ENCODE measurements at regions not wholly inside any gene's neighbourhood (a gene's known extent, or its start where the extent isn't known, plus 50 kb on each side); places are given as distances from the start of the nearest gene placed in this dataset.

DNA sequence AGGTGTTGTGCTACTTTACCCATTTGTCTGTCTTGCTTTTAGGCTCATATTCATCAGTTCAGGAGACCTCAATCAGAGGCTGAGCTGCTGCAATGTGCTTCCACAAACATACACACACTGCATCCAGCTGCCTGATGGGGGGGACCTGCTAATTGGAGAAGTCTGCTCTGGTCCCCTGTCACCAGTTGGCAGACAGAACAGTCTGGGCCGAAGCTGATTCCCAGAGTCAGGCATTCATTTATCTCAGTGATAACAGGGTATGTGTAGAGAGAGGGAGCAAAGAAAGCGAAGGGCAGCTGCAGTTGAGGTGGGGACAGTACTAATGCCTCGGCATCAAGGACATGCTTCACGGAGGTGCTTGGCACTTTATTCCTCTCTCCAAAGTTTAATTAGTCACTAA, 584.3 kb upstream of the PIK3C3 start:
- no peak for FAIRE-seq
- BruUV-seq (replicated peaks), result no TSS peak
- POLR2A ChIA-PET, result no interaction called here
- TF ChIP-seq JUN (IDR thresholded peaks at IDR 0.05; ENCODE audit: borderline replicate concordance, insufficient read depth, insufficient read length, low read depth), result no peak
- TF ChIP-seq EZH2 (IDR thresholded peaks at IDR 0.05; ENCODE audit: borderline replicate concordance, low read depth, low read length, severe bottlenecking), result no peak
- no peak for TF ChIP-seq POLR2AphosphoS5 (IDR thresholded peaks at IDR 0.05; ENCODE audit: insufficient read depth, low read depth, low read length)
- no peaks in the 10 kb centered on the region for H3K36me3 ChIP-seq (ENCODE audit: control insufficient read depth in 2 of 2, extremely low read depth in 1 of 2, insufficient read depth in 2 of 2, low read length in 2 of 2)
- intact Hi-C loops (cut with micrococcal nuclease), result no loop called here
- no peak overlapping the region for H3K27ac ChIP-seq (ENCODE audit: insufficient read depth, low read depth, low read length)
- dilution Hi-C loops (cut with MboI; ENCODE audit: extremely low pct_ligation_motif_present, low sequenced_read_pairs), result no loop called here
- no peak for DNase-seq (ENCODE audit: low read depth, low spot score)
- no peaks in the 10 kb centered on the region for H3K9me1 ChIP-seq (replicated peaks; ENCODE audit: control insufficient read depth, extremely low read depth, insufficient read depth, low read length)
- H3K27me3 ChIP-seq (ENCODE audit: control insufficient read depth in 2 of 2, insufficient read depth in 2 of 2, low read length in 2 of 2), result no peaks in the 10 kb centered on the region
- H3K4me1 ChIP-seq (ENCODE audit: control insufficient read depth, extremely low read depth, insufficient read depth, low read length), result no peaks in the 10 kb centered on the region
- H2AFZ ChIP-seq (ENCODE audit: low read depth, low read length), result no peak overlapping the region
- no peak overlapping the region for H3K9ac ChIP-seq (replicated peaks; ENCODE audit: extremely low read depth, insufficient read depth, low read length)
- CTCF ChIA-PET, result no interaction called here
- H3K4me3 ChIP-seq (replicated peaks in 1 of 3; ENCODE audit: insufficient read depth in 1 of 3, low read depth in 1 of 3, low read length in 3 of 3), result no peak overlapping the region
- H3K9me3 ChIP-seq (replicated peaks; ENCODE audit: control insufficient read depth, insufficient read depth, low read length), result no peaks in the 10 kb centered on the region
- H3K79me2 ChIP-seq (ENCODE audit: control insufficient read depth, insufficient read depth, low read length), result no peaks in the 10 kb centered on the region
- H4K20me1 ChIP-seq (replicated peaks; ENCODE audit: control insufficient read depth, extremely low read depth, insufficient read depth, low read length), result no peaks in the 10 kb centered on the region
- no peak overlapping the region for H3K4me2 ChIP-seq (ENCODE audit: insufficient read depth, low read length)

DNA sequence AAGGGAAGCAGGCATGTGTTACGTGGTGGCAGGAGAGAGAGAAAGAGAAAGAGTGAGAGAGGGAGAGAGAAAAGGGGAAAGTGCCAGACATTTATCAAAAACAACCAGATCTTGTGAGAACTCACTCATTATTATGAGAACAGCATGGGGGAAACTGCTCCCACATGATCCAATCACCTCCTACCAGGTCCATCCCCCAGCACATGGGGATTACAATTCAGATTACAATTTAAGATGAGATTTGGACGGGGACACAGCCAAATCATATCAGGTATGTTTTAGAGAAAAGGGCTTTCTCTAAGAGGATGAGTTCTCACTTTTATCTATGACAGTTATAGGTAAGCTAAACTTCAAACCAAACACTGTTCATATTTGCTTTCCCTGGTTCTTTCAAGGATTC, 597.3 kb upstream of the PIK3C3 start:
- intact Hi-C loops (cut with micrococcal nuclease) (no loop called here), dilution Hi-C loops (cut with MboI; ENCODE audit: extremely low pct_ligation_motif_present, low sequenced_read_pairs) (no loop called here)
- BruUV-seq (replicated peaks), result no TSS peak
- no peaks in the 10 kb centered on the region for H3K9me1 ChIP-seq (replicated peaks; ENCODE audit: control insufficient read depth, extremely low read depth, insufficient read depth, low read length)
- no peaks in the 10 kb centered on the region for H3K27me3 ChIP-seq (ENCODE audit: control insufficient read depth in 2 of 2, insufficient read depth in 2 of 2, low read length in 2 of 2)
- no peak for DNase-seq (ENCODE audit: low read depth, low spot score)
- no peaks in the 10 kb centered on the region for H3K9me3 ChIP-seq (replicated peaks; ENCODE audit: control insufficient read depth, insufficient read depth, low read length)
- no peaks in the 10 kb centered on the region for H3K4me1 ChIP-seq (ENCODE audit: control insufficient read depth, extremely low read depth, insufficient read depth, low read length)
- ChIA-PET CTCF (no interaction called here), POLR2A (no interaction called here)
- TF ChIP-seq, protein P1, sequence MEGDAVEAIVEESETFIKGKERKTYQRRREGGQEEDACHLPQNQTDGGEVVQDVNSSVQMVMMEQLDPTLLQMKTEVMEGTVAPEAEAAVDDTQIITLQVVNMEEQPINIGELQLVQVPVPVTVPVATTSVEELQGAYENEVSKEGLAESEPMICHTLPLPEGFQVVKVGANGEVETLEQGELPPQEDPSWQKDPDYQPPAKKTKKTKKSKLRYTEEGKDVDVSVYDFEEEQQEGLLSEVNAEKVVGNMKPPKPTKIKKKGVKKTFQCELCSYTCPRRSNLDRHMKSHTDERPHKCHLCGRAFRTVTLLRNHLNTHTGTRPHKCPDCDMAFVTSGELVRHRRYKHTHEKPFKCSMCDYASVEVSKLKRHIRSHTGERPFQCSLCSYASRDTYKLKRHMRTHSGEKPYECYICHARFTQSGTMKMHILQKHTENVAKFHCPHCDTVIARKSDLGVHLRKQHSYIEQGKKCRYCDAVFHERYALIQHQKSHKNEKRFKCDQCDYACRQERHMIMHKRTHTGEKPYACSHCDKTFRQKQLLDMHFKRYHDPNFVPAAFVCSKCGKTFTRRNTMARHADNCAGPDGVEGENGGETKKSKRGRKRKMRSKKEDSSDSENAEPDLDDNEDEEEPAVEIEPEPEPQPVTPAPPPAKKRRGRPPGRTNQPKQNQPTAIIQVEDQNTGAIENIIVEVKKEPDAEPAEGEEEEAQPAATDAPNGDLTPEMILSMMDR (IDR thresholded peaks at IDR 0.05; ENCODE audit: extremely low read depth in 1 of 2, insufficient read depth in 1 of 2, low read depth in 1 of 2, low read length in 2 of 2), result no peak
- no peak for TF ChIP-seq MYC (IDR thresholded peaks at IDR 0.05; ENCODE audit: low read depth, low read length)
- no peak for TF ChIP-seq POLR2A (IDR thresholded peaks at IDR 0.05; ENCODE audit: low read depth, low read length)
- TF ChIP-seq GATA2 (IDR thresholded peaks at IDR 0.05; ENCODE audit: insufficient read depth, insufficient read length, low read depth, low read length), result no peak
- TF ChIP-seq FOS (IDR thresholded peaks at IDR 0.05; ENCODE audit: borderline replicate concordance, insufficient read depth, low read length), result no peak
- TF ChIP-seq POLR2AphosphoS5 (IDR thresholded peaks at IDR 0.05; ENCODE audit: insufficient read depth, low read depth, low read length), result no peak
- no peak for TF ChIP-seq JUN (IDR thresholded peaks at IDR 0.05; ENCODE audit: borderline replicate concordance, insufficient read depth, insufficient read length, low read depth)
- H3K79me2 ChIP-seq (ENCODE audit: control insufficient read depth, insufficient read depth, low read length), result no peaks in the 10 kb centered on the region
- no peak overlapping the region for H3K9ac ChIP-seq (replicated peaks; ENCODE audit: extremely low read depth, insufficient read depth, low read length)
- H3K4me3 ChIP-seq (replicated peaks in 1 of 3; ENCODE audit: insufficient read depth in 1 of 3, low read depth in 1 of 3, low read length in 3 of 3), result no peak overlapping the region
- no peak overlapping the region for H3K27ac ChIP-seq (ENCODE audit: insufficient read depth, low read depth, low read length)
- H3K36me3 ChIP-seq (ENCODE audit: control insufficient read depth in 2 of 2, extremely low read depth in 1 of 2, insufficient read depth in 2 of 2, low read length in 2 of 2), result no peaks in the 10 kb centered on the region
- no peak overlapping the region for H3K4me2 ChIP-seq (ENCODE audit: insufficient read depth, low read length)
- H2AFZ ChIP-seq (ENCODE audit: low read depth, low read length), result no peak overlapping the region
- no peak for FAIRE-seq
- H4K20me1 ChIP-seq (replicated peaks; ENCODE audit: control insufficient read depth, extremely low read depth, insufficient read depth, low read length), result no peaks in the 10 kb centered on the region

Measured in endothelial cell of umbilical vein (primary cell).